H1 (cell line): ENCODE measurements at regions not wholly inside any gene's neighbourhood (a gene's known extent, or its start where the extent isn't known, plus 50 kb on each side); places are given as distances from the start of the nearest gene placed in this dataset.

Experiments used
- CTCF ChIA-PET: fragments of 300-600 bp; sonication (Branson Sonifier 250); formaldehyde crosslinking; loops from one replicate; lab custom pipeline; 2021; ENCODE audit not compliant: partially characterized antibody; lab: Charles Lee
- POLR2A ChIA-PET: fragments of 300-600 bp; sonication (Branson Sonifier 250); formaldehyde crosslinking; loops from one replicate; lab custom pipeline; 2021; ENCODE audit warnings: inconsistent platforms; ENCODE audit not compliant: partially characterized antibody; lab: Charles Lee
- DNase-seq, 2 experiments: peaks; one replicate each; pipeline versions ENCODE4 v3.0.0 to v3.0.0-alpha.2; 2010 to 2022; ENCODE audit warnings: low spot score in 2 of 2, low read depth in 1 of 2, mixed read lengths in 1 of 2
- FAIRE-seq: peaks from 2 replicates; lab custom pipeline; 2011; peaks lifted over from hg19 to GRCh38; lab: Jason Lieb, UNC
- H2AFZ ChIP-seq: 2 replicates; pipeline ENCODE4 v1.8.1; 2012; ENCODE audit warnings: low read length, inconsistent platforms
- H2AK5ac ChIP-seq: 2 replicates; pipeline ENCODE4 v1.6.1; 2013; ENCODE audit warnings: low read depth, low read length
- H2BK120ac ChIP-seq: replicated peaks from 2 replicates; pipeline ENCODE3; 2013; ENCODE audit warnings: low read depth, low read length, inconsistent platforms
- H2BK12ac ChIP-seq: 2 replicates; pipeline ENCODE4 v1.6.1; 2013; ENCODE audit warnings: low read depth, low read length
- H2BK15ac ChIP-seq: 2 replicates; pipeline ENCODE4 v1.6.1; 2013; ENCODE audit warnings: low read length
- H2BK20ac ChIP-seq: 2 replicates; pipeline ENCODE4 v1.6.1; 2013; ENCODE audit warnings: low read length
- H2BK5ac ChIP-seq: 2 replicates; pipeline ENCODE4 v1.6.1; 2013; ENCODE audit warnings: low read depth, low read length
- H3K14ac ChIP-seq: 2 replicates; pipeline ENCODE4 v1.6.1; 2013; ENCODE audit warnings: inconsistent platforms; ENCODE audit not compliant: insufficient read length
- H3K18ac ChIP-seq: 2 replicates; pipeline ENCODE4 v1.6.1; 2013; ENCODE audit warnings: low read length; ENCODE audit errors: extremely low read depth
- H3K23ac ChIP-seq: 2 replicates; pipeline ENCODE4 v1.6.1; 2013; ENCODE audit warnings: inconsistent platforms; ENCODE audit not compliant: insufficient read length
- H3K23me2 ChIP-seq: 2 replicates; pipeline ENCODE4 v1.6.1; 2013; ENCODE audit warnings: low read depth, low read length
- H3K27ac ChIP-seq: 2 replicates; pipeline ENCODE4 v1.6.1; 2011; ENCODE audit warnings: low read depth, low read length, inconsistent platforms
- H3K27me3 ChIP-seq, 4 experiments: replicated peaks in 1 of 4; 1 replicate in 1 of 4; 2 replicates in 3 of 4; pipeline versions ENCODE4 v1.6.1 to v1.8.1; 2011 to 2013; ENCODE audit warnings: low read length in 3 of 4, mild to moderate bottlenecking in 3 of 4, inconsistent platforms in 2 of 4, mixed read lengths in 2 of 4, moderate library complexity in 1 of 4; ENCODE audit not compliant: control insufficient read depth in 3 of 4, insufficient read depth in 3 of 4; ENCODE audit errors: extremely low read depth in 1 of 4
- H3K36me3 ChIP-seq, 4 experiments: 2 replicates each; pipeline versions ENCODE4 v1.6.1 to v1.8.1; 2011 to 2013; ENCODE audit warnings: mild to moderate bottlenecking in 4 of 4, low read length in 3 of 4, moderate library complexity in 2 of 4, control low read depth in 1 of 4, inconsistent platforms in 1 of 4; ENCODE audit not compliant: insufficient read depth in 4 of 4, control insufficient read depth in 2 of 4
- H3K4ac ChIP-seq: replicated peaks from 2 replicates; pipeline ENCODE3; 2013; ENCODE audit warnings: low read length, low read depth, mixed read lengths, inconsistent platforms; ENCODE audit not compliant: insufficient read length
- H3K4me1 ChIP-seq, 4 experiments: replicated peaks in 1 of 4; 1 replicate in 1 of 4; 2 replicates in 3 of 4; pipeline versions ENCODE4 v1.6.1 to v1.8.1; 2011 to 2013; ENCODE audit warnings: low read length in 3 of 4, inconsistent platforms in 2 of 4, mixed read lengths in 1 of 4; ENCODE audit not compliant: insufficient read depth in 4 of 4, control insufficient read depth in 3 of 4
- H3K4me2 ChIP-seq, 2 experiments: 2 replicates each; pipeline versions ENCODE4 v1.6.1 to v1.8.1; 2011 to 2013; ENCODE audit warnings: low read depth in 2 of 2, low read length in 2 of 2, control low read depth in 1 of 2, inconsistent platforms in 1 of 2, mild to moderate bottlenecking in 1 of 2; ENCODE audit not compliant: insufficient read depth in 1 of 2
- H3K4me3 ChIP-seq, 4 experiments: fragments of 200-600, 300-600 bp in 1 of 4; sonication (generic), shearing (Covaris generic), sonication (Bioruptor Twin) in 1 of 4; 2 replicates each; pipeline versions ENCODE4 v1.5.1 to v1.8.1; 2011 to 2016; ENCODE audit warnings: low read length in 4 of 4, low read depth in 3 of 4, control low read depth in 2 of 4, inconsistent platforms in 2 of 4, mild to moderate bottlenecking in 2 of 4, mixed read lengths in 1 of 4, moderate library complexity in 1 of 4; ENCODE audit not compliant: insufficient read depth in 2 of 4; ENCODE audit errors: extremely low read depth in 1 of 4
- H3K56ac ChIP-seq: replicated peaks from 2 replicates; pipeline ENCODE3; 2013; ENCODE audit warnings: low read depth, mild to moderate bottlenecking, mixed read lengths, low read length, inconsistent platforms; ENCODE audit not compliant: insufficient read length
- H3K79me1 ChIP-seq: 2 replicates; pipeline ENCODE4 v1.6.1; 2013; ENCODE audit warnings: low read depth, low read length, control low read depth
- H3K79me2 ChIP-seq, 2 experiments: 2 replicates each; pipeline versions ENCODE4 v1.6.1 to v1.8.1; 2012 to 2013; ENCODE audit warnings: low read length in 2 of 2, mild to moderate bottlenecking in 2 of 2, inconsistent platforms in 1 of 2; ENCODE audit not compliant: insufficient read depth in 2 of 2, control insufficient read depth in 1 of 2
- H3K9ac ChIP-seq, 4 experiments: replicated peaks in 1 of 4; 1 replicate in 1 of 4; 2 replicates in 3 of 4; pipeline versions ENCODE4 v1.6.1 to v1.8.1; 2011 to 2013; ENCODE audit warnings: low read depth in 3 of 4, low read length in 3 of 4, control low read depth in 2 of 4, mild to moderate bottlenecking in 2 of 4, moderate library complexity in 2 of 4, inconsistent platforms in 1 of 4; ENCODE audit errors: extremely low read depth in 1 of 4
- H3K9me3 ChIP-seq, 2 experiments: 2 replicates each; pipeline versions ENCODE4 v1.6.1 to v1.8.1; 2012 to 2013; ENCODE audit warnings: mild to moderate bottlenecking in 2 of 2, moderate library complexity in 2 of 2, control low read depth in 1 of 2, inconsistent platforms in 1 of 2, low read depth in 1 of 2, low read length in 1 of 2, mixed read lengths in 1 of 2; ENCODE audit not compliant: insufficient read depth in 2 of 2
- H4K20me1 ChIP-seq, 2 experiments: replicated peaks in 1 of 2; 2 replicates each; pipeline versions ENCODE3 to v1.8.1; 2011 to 2013; ENCODE audit warnings: inconsistent platforms in 2 of 2, low read length in 2 of 2, mild to moderate bottlenecking in 1 of 2; ENCODE audit not compliant: insufficient read depth in 2 of 2, control insufficient read depth in 1 of 2
- H4K5ac ChIP-seq: 2 replicates; pipeline ENCODE4 v1.6.1; 2013; ENCODE audit warnings: low read length, low read depth, mixed read lengths, inconsistent platforms; ENCODE audit not compliant: insufficient read length
- H4K8ac ChIP-seq: 2 replicates; pipeline ENCODE4 v1.8.0; 2013; ENCODE audit warnings: mild to moderate bottlenecking, moderate library complexity, low read length, inconsistent platforms; ENCODE audit not compliant: insufficient read depth; ENCODE audit errors: extremely low read depth
- H4K91ac ChIP-seq: replicated peaks from 2 replicates; pipeline ENCODE3; 2013; ENCODE audit warnings: low read length, mixed read lengths, inconsistent platforms; ENCODE audit not compliant: insufficient read length
- ATF2 ChIP-seq: IDR thresholded peaks from 2 replicates; pipeline ENCODE4 v1.6.1; 2012; ENCODE audit warnings: low read length, inconsistent platforms
- BCL11A ChIP-seq, 2 experiments: IDR thresholded peaks; one replicate each; pipeline ENCODE4 v1.6.1; 2011; ENCODE audit warnings: low read depth in 2 of 2, low read length in 2 of 2, mild to moderate bottlenecking in 2 of 2
- CBX8 ChIP-seq: fragments of 300-800, 300-1000 bp; sonication (generic); IDR thresholded peaks from 2 replicates; pipeline ENCODE4 v1.7.1; 2016; ENCODE audit warnings: low read depth, low read length, borderline replicate concordance
- CEBPB ChIP-seq: IDR thresholded peaks from 2 replicates; pipeline ENCODE4 v1.6.1; 2012; ENCODE audit warnings: low read depth, low read length
- JUN ChIP-seq: IDR thresholded peaks from 2 replicates; pipeline ENCODE4 v1.6.1; 2011; ENCODE audit warnings: low read depth, mild to moderate bottlenecking, improper control_type of control experiment, low read length
- KDM4A ChIP-seq: IDR thresholded peaks from one replicate; pipeline ENCODE4 v1.7.1; 2012; ENCODE audit warnings: low read depth, mild to moderate bottlenecking, moderate library complexity, low read length, inconsistent platforms; ENCODE audit not compliant: severe bottlenecking
- NRF1 ChIP-seq: IDR thresholded peaks from 2 replicates; pipeline ENCODE4 v1.6.1; 2011; ENCODE audit warnings: mild to moderate bottlenecking, low read depth, low read length, improper control_type of control experiment
- SIN3A ChIP-seq, 2 experiments: IDR thresholded peaks in 1 of 2; conservative IDR thresholded peaks in 1 of 2; 2 replicates each; pipeline ENCODE4 v1.6.1; 2011 to 2012; ENCODE audit warnings: low read length in 2 of 2, improper control_type of control experiment in 1 of 2, low read depth in 1 of 2, mild to moderate bottlenecking in 1 of 2
- SUZ12 ChIP-seq: fragments of 200-600 bp; sonication (generic); IDR thresholded peaks from 2 replicates; pipeline ENCODE4 v1.6.1; 2012; ENCODE audit warnings: mild to moderate bottlenecking, inconsistent platforms, low read length, moderate library complexity, mixed read lengths
- TCF12 ChIP-seq: IDR thresholded peaks from 2 replicates; pipeline ENCODE4 v1.6.1; 2011; ENCODE audit warnings: low read depth, mild to moderate bottlenecking, low read length
- TEAD4 ChIP-seq: IDR thresholded peaks from 2 replicates; pipeline ENCODE4 v1.6.1; 2012; ENCODE audit warnings: low read depth, low read length, inconsistent platforms, mixed read lengths
- WGBS, 2 experiments: shearing (Covaris generic) in 1 of 2; methylation state at CpG; one replicate each; pipeline versions ENCODE4 v1.1.6 to v1.1.7; 2013 to 2015; ENCODE audit warnings: low lambda C conversion rate in 2 of 2, mixed read lengths in 2 of 2, inconsistent platforms in 1 of 2, low coverage in 1 of 2, missing lambda C conversion rate in 1 of 2; ENCODE audit not compliant: insufficient replicate concordance in 2 of 2, insufficient coverage in 1 of 2, insufficient read length in 1 of 2; ENCODE audit errors: extremely low coverage in 1 of 2, missing lambda C conversion rate in 1 of 2; 5-methylcytosine and 5-hydroxymethylcytosine counted together
- TF ChIP-seq, protein P1 (sequence below): IDR thresholded peaks from 2 replicates; pipeline ENCODE4 v1.6.1; 2011; ENCODE audit warnings: low read depth, mild to moderate bottlenecking, low read length; ENCODE audit not compliant: insufficient read depth

DNA sequence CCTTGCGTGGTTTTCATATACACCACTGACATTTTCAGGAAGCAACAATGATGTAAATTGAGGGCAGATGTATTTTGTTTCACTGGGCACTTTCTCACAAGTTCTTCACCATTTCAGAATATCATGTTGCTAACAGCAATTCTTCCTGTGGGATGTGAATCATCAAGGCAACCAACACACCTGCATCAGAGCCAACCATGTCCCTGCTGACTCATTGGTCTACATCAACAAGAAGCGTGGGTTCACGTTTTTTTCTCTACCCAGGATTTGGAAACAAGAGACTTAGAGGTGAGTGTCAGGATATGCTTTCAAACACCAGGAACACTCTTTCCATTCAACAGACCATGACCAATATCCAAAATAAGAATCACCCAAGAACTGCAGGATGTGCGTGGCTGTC lies 203.9 kb downstream of the TEX36 start:
- H3K27me3 ChIP-seq, result no peaks in the 10 kb centered on the region
- H3K4me2 ChIP-seq, result no peak overlapping the region
- no peak overlapping the region for H3K56ac ChIP-seq
- H2AFZ ChIP-seq, result 0 out of 2 replicates have a peak overlapping the region, but pooled peaks have one; percentile 37
- no peak overlapping the region for H3K9ac ChIP-seq
- H4K8ac ChIP-seq, result no peak overlapping the region
- H2BK120ac ChIP-seq, result no peak overlapping the region
- H2BK20ac ChIP-seq, result no peak overlapping the region
- H3K23ac ChIP-seq, result no peak overlapping the region
- H3K18ac ChIP-seq, result no peak overlapping the region
- no peak overlapping the region for H3K4ac ChIP-seq
- WGBS, 2 experiments, result 93% methylated on average over 4 of the region's 4 CpGs; no CpG with 5 or more reads in 1 of the 2 experiments
- no peak overlapping the region for H2BK5ac ChIP-seq
- H2BK12ac ChIP-seq, result no peak overlapping the region
- no peaks in the 10 kb centered on the region for H3K79me2 ChIP-seq
- no peak overlapping the region for H3K4me3 ChIP-seq
- no peak overlapping the region for H3K27ac ChIP-seq
- FAIRE-seq (no peak), DNase-seq (no peak)
- ChIA-PET POLR2A (no interaction called here), CTCF (interaction anchor here (0.6 kb wide), 1 partner anchor 14 kb away, joined by 5 read pairs; no protein-coding TSS in a partner anchor)
- no peak overlapping the region for H2AK5ac ChIP-seq
- no peaks in the 10 kb centered on the region for H3K79me1 ChIP-seq
- H4K5ac ChIP-seq, result no peak overlapping the region
- H3K23me2 ChIP-seq, result no peaks in the 10 kb centered on the region
- no peaks in the 10 kb centered on the region for H4K20me1 ChIP-seq
- H4K91ac ChIP-seq, result no peak overlapping the region
- H3K9me3 ChIP-seq, result no peaks in the 10 kb centered on the region
- H2BK15ac ChIP-seq, result no peak overlapping the region
- H3K14ac ChIP-seq, result no peak overlapping the region
- no peaks in the 10 kb centered on the region for H3K36me3 ChIP-seq
- peaks cover 2 to 5% (median 3%) of the 10 kb centered on the region in 4 experiments; a peak in 4 of 7 replicates for H3K4me1 ChIP-seq
- TF ChIP-seq TCF12 (no peak), JUN (no peak), SIN3A (conservative IDR thresholded peaks at IDR 0.05 in 1 of 2, IDR thresholded peaks at IDR 0.05 in 1 of 2; ENCODE audit: low read depth in 1 of 2, low read length in 2 of 2) (no peak), BCL11A (IDR thresholded peaks at IDR 0.05; ENCODE audit: low read depth in 2 of 2, low read length in 2 of 2) (no peak), KDM4A (no peak), TEAD4 (no peak), SUZ12 (no peak), CEBPB (no peak), CBX8 (no peak), NRF1 (no peak), ATF2 (no peak)
- TF ChIP-seq, protein P1, sequence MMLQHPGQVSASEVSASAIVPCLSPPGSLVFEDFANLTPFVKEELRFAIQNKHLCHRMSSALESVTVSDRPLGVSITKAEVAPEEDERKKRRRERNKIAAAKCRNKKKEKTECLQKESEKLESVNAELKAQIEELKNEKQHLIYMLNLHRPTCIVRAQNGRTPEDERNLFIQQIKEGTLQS, result no peak
